GM21526 (cell line): ENCODE measurements at regions not wholly inside any gene's neighbourhood (a gene's known extent, or its start where the extent isn't known, plus 50 kb on each side); places are given as distances from the start of the nearest gene placed in this dataset.

Experiments
- ATAC-seq: cut with Tn5 transposase; IDR thresholded peaks from one replicate; pipeline ENCODE4 v1.9.1; 2021; ENCODE audit warnings: moderate library complexity; ENCODE audit not compliant: unreplicated experiment, low FRiP score

GRCh38 chr20:6715401-6715941, 52.0 kb upstream of the BMP2 start:
- no peak for ATAC-seq

DNA sequence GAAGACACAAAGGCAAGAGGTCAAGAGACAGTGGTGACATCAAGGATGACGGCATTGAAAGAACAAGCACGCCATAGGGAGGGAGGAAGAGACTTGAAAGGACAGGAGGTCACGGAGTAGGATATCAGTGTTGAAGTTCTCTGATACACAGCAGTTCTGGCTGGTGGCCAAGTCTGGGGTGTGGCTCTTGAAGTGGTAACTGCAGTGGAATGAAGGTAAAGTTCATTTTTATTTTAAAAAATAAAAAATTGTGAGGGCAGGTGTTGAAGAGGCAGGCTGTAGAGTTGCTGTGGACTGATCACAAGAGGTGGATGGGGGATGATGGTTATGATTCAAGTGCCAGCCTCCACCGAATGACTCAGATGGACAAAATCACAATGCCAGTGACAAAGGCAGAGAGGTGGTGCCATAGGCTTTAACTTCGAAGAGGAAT, 53.2 kb upstream of the BMP2 start:
- ATAC-seq: no peak

DNA sequence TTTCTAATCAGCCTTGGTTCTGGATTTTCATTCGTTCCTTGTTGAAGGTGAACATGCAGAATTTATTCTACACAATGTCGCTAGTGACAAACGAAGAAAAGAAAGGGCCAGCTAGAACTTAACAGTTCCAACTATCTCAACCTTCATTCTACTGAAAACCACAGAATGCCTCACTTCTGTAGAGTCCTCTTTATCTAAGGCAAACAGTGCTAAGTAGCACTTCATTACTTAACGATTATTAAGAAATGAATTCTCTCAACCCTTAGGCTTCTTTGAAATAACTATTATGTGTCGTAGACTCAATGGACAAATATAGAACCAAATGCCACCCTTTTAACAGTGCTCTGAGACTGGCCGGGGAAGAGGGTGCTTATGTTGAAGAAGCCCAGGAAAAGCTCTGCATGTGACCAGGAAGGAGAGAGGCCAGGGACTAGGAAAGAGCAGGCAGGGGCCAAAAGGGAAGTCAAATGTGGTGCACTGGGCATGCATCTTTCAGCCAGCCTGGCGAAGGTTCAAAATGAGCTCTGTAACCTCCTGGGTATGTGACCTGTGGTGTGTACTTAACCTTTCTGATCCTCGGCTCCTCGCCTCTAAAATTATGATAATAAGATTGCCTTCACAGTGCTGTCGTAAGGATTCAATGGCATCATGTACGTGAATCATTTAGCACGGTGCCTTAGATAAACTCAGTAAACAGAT, 55.4 kb upstream of the BMP2 start:
- no peak for ATAC-seq

- no peak for ATAC-seq
Observed at GRCh38 chr20:6709910-6710595, 57.4 kb upstream of the BMP2 start.

- ATAC-seq: no peak
Observed at GRCh38 chr20:6708010-6708409, 59.5 kb upstream of the BMP2 start.

DNA sequence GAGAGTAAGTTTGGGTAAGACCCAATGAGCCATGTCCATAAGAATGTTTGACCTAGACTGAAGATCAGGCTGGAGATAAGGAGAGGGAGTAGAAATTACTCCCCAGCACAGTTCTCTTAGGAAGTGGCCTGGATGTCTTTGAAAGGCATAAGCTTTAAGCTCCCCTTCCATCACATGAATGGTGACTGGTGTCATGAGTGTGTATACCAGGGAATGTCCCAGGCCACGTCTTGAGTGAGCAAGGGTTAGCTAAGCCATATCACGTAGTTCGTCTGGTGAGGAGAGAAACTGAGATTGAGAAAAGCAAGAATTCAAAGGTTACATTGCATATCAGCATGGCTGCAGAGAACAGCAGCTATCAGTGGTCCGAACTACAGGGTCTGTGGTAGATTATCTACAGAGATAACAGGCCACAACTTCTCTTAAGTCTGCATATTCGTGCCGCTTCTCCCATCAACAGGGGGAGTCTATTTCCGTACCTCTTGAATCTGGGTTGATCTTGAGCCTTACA, 60.1 kb upstream of the BMP2 start:
- ATAC-seq: no peak

- ATAC-seq: no peak
Observed at GRCh38 chr20:6705926-6706548, 61.4 kb upstream of the BMP2 start.

- ATAC-seq: no peak
Observed at GRCh38 chr20:6705106-6705766, 62.2 kb upstream of the BMP2 start.

DNA sequence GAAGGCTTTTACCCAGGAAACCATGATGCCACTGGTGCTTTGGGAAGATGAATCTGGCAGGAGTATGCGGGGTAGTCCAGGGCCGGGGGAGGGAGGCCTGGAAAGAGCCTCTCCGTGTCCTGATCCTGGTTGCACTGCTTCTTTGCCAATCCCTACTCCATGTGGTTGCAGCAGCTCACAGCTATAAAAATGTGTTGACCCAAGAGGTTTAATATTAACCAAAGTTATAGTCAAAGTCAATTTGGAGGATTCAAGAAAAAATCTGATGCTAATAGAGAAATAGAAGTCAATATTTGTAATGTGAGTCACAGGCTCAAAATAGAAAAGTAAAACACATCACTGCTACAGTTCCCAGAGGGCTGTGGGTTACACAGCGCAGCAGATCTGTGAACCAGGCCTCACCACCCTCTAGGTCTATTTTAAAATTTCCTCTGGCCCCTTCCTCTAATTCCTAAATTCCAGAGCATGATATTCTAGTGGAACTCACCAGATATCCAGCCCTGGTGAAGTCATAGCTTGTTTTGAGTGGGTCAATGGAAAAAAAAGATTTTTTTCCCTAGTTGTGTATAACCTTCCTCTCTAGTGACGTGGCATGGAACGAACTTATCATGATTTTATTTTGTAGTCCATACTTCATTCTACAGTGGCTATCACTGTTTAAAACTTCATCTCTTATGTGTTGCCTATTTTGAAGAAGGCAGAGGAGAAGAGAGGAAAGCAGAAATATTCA, 63.2 kb upstream of the BMP2 start:
- ATAC-seq: no peak

DNA sequence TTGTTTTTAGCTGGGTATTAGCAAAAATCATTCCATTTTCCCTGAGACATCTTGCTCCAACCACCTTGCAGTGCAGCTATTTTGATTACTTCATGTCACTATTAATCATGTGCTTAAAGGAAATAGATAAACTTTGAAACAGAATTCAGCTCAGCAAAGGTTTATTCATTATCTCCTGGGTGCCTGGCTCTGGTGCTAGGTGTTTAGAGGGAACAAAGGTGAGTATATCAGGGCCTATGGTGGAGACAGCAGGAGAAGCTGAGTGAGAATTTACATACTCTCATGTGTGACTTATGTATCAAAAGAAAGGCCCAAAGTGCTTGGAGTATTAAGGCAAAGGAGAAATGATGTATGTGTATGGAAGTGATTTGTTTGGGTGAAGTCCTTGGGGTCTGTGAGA, 63.8 kb upstream of the BMP2 start:
- no peak for ATAC-seq

DNA sequence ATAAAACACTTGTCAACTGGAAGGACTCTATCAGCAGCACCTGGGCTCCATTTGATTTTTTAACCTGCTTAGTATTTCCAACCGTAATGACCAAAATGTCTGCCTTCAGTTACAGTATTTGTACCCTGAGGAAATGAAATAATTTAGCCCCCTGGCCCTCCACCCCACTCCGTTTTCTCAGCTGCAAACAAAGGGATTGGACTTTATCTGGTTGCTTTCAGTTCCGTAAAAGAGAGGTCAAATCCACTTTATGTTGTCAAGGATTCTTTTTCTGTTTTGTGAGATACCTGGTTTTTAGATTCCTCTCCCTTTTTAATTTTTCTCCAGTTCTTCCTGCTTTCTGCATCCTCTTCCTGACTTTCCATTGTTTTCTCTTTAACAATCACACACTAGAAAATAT, 64.4 kb upstream of the BMP2 start:
- ATAC-seq: no peak

DNA sequence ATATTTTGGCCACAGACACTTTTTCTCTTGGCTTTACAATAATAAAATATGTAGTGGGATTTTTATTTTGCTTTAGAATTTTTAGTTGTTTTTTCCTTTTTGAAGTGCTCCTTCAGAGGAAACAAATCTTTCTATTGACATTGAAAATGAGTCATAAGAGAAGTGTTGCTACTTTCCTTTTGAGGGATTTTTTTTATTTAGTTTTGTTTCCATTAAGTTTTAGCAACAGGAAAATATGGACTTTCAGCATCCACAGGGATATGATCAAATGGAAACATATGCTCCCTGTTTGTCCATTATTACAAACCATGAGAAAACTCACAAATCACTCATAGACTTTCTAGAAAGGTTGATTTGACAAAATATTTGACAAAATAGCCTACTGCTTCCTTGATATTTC, 65.3 kb upstream of the BMP2 start:
- no peak for ATAC-seq

- ATAC-seq: no peak
Observed at GRCh38 chr20:6700563-6701329, 66.7 kb upstream of the BMP2 start.

GRCh38 chr20:6699921-6700562, 67.4 kb upstream of the BMP2 start:
- no peak for ATAC-seq

DNA sequence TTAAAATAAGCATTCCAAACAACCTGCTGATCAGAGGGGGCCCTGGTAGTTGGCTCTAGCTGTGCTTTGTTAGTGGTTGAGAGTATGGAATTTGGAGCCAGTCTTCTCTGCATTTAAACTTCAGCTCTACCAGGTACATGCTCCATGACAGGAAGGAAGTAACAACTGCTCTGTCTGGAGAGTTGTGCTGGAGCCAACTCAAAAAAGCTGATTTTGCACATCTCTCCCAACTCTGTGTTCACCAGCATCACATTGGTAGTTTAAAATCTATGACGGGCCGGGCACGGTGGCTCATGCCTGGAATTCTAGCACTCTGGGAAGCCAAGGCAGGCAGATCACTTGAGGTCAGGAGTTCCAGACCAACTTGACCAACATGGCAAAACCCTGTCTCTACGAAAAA, 68.8 kb upstream of the BMP2 start:
- no peak for ATAC-seq

DNA sequence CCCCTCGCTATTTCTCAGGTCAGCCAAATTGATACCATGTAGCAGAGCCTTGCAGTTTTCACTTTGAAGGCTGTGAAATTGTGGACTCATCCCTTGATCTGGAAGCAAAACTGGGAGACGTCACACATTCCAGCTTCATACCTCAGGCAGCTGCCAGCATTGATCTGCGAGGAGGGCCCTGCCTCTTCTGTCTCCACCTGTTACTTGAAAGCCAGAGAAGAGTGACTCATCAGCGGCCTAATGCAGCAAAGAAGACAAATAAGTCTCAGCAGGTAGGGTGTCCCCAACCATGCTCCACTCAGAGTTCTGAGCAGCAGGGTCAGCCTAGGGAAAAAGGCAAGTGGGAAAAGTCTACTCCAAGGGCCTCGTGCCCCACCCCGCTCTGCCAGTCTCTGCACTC, 69.4 kb upstream of the BMP2 start:
- ATAC-seq: no peak

DNA sequence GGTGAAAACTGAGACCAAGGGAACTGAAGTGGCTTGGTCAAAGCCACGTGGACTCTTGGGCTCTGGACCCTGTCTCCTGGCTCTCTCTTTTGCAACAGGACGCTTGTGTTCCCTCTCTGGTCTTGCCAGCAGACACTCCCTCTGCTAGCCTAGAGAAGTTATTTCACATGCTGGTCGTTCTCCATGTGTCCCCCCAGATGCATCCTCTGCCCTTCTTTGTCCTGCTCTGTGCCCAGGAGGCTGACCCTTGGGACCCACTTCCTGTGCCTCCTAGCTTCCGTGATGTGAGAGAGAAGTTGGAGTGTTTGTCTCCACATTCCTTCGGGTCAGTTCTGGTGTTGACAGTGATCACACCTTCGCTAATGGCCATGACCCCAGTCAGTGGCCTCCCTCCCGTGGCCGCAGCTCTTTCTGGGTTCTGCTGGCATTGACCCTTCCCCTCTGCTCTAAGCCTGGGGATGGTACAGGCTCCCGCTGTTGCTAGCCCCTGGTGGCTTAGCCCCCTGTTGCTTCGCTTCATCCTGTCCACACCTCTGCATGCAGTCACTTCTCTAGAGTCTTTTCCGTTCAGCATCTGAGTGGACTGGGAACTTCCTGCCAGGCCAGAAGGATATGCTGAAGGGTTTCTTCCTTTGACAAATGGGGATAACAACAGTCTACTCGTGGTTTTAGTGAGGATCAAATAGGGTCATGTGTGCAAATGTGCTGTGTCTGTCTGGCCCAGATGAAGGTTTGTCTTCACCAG, 70.1 kb upstream of the BMP2 start:
- no peak for ATAC-seq

DNA sequence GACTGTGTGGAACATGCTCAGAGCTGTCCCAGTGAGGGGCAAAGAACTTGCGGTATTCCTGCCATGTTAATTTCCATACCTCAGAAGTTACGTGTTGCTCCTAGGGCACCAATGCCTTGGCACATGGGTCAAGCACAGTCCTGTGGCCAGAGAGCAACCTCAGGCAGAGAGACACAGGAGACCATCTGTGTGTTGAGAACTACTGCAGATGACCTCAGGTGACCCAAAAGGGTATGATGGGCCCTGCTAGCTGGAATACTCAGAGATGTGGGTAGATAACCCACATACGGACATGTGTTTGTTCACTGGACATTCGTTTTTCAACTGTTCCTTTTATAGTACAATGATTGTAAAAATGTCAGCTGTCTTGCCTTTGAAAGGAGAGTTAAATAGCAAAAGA, 71.5 kb upstream of the BMP2 start:
- no peak for ATAC-seq
